ENCODE measurements at regions not wholly inside any gene's neighbourhood (a gene's known extent, or its start where the extent isn't known, plus 50 kb on each side); places are given as distances from the start of the nearest gene placed in this dataset.

GRCh38 chrX:41024755-41025154 is 60.5 kb upstream of the USP9X start:
- TF ChIP-seq, protein P1, sequence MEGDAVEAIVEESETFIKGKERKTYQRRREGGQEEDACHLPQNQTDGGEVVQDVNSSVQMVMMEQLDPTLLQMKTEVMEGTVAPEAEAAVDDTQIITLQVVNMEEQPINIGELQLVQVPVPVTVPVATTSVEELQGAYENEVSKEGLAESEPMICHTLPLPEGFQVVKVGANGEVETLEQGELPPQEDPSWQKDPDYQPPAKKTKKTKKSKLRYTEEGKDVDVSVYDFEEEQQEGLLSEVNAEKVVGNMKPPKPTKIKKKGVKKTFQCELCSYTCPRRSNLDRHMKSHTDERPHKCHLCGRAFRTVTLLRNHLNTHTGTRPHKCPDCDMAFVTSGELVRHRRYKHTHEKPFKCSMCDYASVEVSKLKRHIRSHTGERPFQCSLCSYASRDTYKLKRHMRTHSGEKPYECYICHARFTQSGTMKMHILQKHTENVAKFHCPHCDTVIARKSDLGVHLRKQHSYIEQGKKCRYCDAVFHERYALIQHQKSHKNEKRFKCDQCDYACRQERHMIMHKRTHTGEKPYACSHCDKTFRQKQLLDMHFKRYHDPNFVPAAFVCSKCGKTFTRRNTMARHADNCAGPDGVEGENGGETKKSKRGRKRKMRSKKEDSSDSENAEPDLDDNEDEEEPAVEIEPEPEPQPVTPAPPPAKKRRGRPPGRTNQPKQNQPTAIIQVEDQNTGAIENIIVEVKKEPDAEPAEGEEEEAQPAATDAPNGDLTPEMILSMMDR (IDR thresholded peaks at IDR 0.05), result no peak
- no peak for TF ChIP-seq POLR2A (IDR thresholded peaks at IDR 0.05)
